Mucosa of stomach (tissue), 1 donor: ENCODE measurements at regions not wholly inside any gene's neighbourhood (a gene's known extent, or its start where the extent isn't known, plus 50 kb on each side); places are given as distances from the start of the nearest gene placed in this dataset.

Experiments used
- H3K27me3 ChIP-seq: one replicate; pipeline ENCODE4 v1.7.0; 2013; ENCODE audit warnings: mild to moderate bottlenecking, low read length; ENCODE audit not compliant: control insufficient read depth, insufficient read depth
- H3K36me3 ChIP-seq: one replicate; pipeline ENCODE4 v1.7.0; 2013; ENCODE audit warnings: low read length; ENCODE audit not compliant: control insufficient read depth, insufficient read depth
- H3K4me1 ChIP-seq: one replicate; pipeline ENCODE4 v1.7.0; 2013; ENCODE audit warnings: mild to moderate bottlenecking, low read length; ENCODE audit not compliant: control insufficient read depth, insufficient read depth
- H3K4me3 ChIP-seq: one replicate; pipeline ENCODE4 v1.7.0; 2013; ENCODE audit warnings: low read length
- H3K9ac ChIP-seq: one replicate; pipeline ENCODE4 v1.7.0; 2013; ENCODE audit warnings: mild to moderate bottlenecking, low read length, moderate library complexity
- H3K9me3 ChIP-seq: one replicate; pipeline ENCODE4 v1.7.0; 2013; ENCODE audit warnings: mild to moderate bottlenecking, low read length, moderate library complexity; ENCODE audit not compliant: control insufficient read depth
- donor health status: Pancreatic carcinoma.

- H3K36me3 ChIP-seq, result no peaks in the 10 kb centered on the region
- no peaks in the 10 kb centered on the region for H3K4me1 ChIP-seq
- H3K27me3 ChIP-seq, result no peaks in the 10 kb centered on the region
- H3K9ac ChIP-seq, result no peak overlapping the region
- H3K4me3 ChIP-seq, result no peak overlapping the region
- H3K9me3 ChIP-seq, result no peaks in the 10 kb centered on the region
Observed at GRCh38 chr16:86791287-86792035, 213.1 kb downstream of the FOXL1 start.

GRCh38 chr16:86794216-86794864, 216.0 kb downstream of the FOXL1 start:
- Histone ChIP-seq H3K27me3 (peaks cover 6% of the 10 kb centered on the region), H3K4me1 (no peaks in the 10 kb centered on the region), H3K9me3 (no peaks in the 10 kb centered on the region), H3K36me3 (no peaks in the 10 kb centered on the region), H3K9ac (no peak overlapping the region), H3K4me3 (no peak overlapping the region)

- Histone ChIP-seq H3K4me1 (no peaks in the 10 kb centered on the region), H3K36me3 (no peaks in the 10 kb centered on the region), H3K9ac (no peak overlapping the region), H3K27me3 (peaks cover 6% of the 10 kb centered on the region), H3K4me3 (no peak overlapping the region), H3K9me3 (no peaks in the 10 kb centered on the region)
Observed at GRCh38 chr16:86797700-86798099, 219.4 kb downstream of the FOXL1 start.

GRCh38 chr16:86798247-86799041, 220.1 kb downstream of the FOXL1 start:
- H3K4me1 ChIP-seq, result no peaks in the 10 kb centered on the region
- H3K4me3 ChIP-seq, result no peak overlapping the region
- H3K9me3 ChIP-seq, result no peaks in the 10 kb centered on the region
- H3K36me3 ChIP-seq, result no peaks in the 10 kb centered on the region
- H3K27me3 ChIP-seq, result peaks cover 6% of the 10 kb centered on the region
- H3K9ac ChIP-seq, result no peak overlapping the region

GRCh38 chr16:86799367-86799766, 221.0 kb downstream of the FOXL1 start:
- peaks cover 6% of the 10 kb centered on the region for H3K27me3 ChIP-seq
- no peaks in the 10 kb centered on the region for H3K36me3 ChIP-seq
- no peak overlapping the region for H3K4me3 ChIP-seq
- no peaks in the 10 kb centered on the region for H3K9me3 ChIP-seq
- no peak overlapping the region for H3K9ac ChIP-seq
- H3K4me1 ChIP-seq, result no peaks in the 10 kb centered on the region

GRCh38 chr16:86800894-86801293, 222.5 kb downstream of the FOXL1 start:
- peaks cover 6% of the 10 kb centered on the region for H3K27me3 ChIP-seq
- H3K4me1 ChIP-seq, result no peaks in the 10 kb centered on the region
- no peaks in the 10 kb centered on the region for H3K9me3 ChIP-seq
- no peaks in the 10 kb centered on the region for H3K36me3 ChIP-seq
- no peak overlapping the region for H3K9ac ChIP-seq
- no peak overlapping the region for H3K4me3 ChIP-seq

GRCh38 chr16:86802013-86802412, 223.7 kb downstream of the FOXL1 start:
- Histone ChIP-seq H3K36me3 (no peaks in the 10 kb centered on the region), H3K27me3 (peaks cover 15% of the 10 kb centered on the region), H3K4me1 (no peaks in the 10 kb centered on the region)

GRCh38 chr16:86805188-86805587, 226.8 kb downstream of the FOXL1 start:
- Histone ChIP-seq H3K4me1 (no peaks in the 10 kb centered on the region), H3K9me3 (no peaks in the 10 kb centered on the region), H3K4me3 (no peak overlapping the region), H3K36me3 (no peaks in the 10 kb centered on the region), H3K9ac (no peak overlapping the region), H3K27me3 (peaks cover 20% of the 10 kb centered on the region)

More at GRCh38 chr16:86802013-86802412, 223.7 kb downstream of the FOXL1 start:
- no peaks in the 10 kb centered on the region for H3K9me3 ChIP-seq
- H3K4me3 ChIP-seq, result no peak overlapping the region
- no peak overlapping the region for H3K9ac ChIP-seq

- Histone ChIP-seq H3K27me3 (peaks cover 20% of the 10 kb centered on the region), H3K36me3 (no peaks in the 10 kb centered on the region), H3K9ac (no peak overlapping the region), H3K4me1 (no peaks in the 10 kb centered on the region), H3K4me3 (no peak overlapping the region), H3K9me3 (no peaks in the 10 kb centered on the region)
Observed at GRCh38 chr16:86806181-86806837, 228.0 kb downstream of the FOXL1 start.

GRCh38 chr16:86806838-86807351, 228.5 kb downstream of the FOXL1 start:
- H3K27me3 ChIP-seq, result peaks cover 20% of the 10 kb centered on the region
- H3K36me3 ChIP-seq, result no peaks in the 10 kb centered on the region
- H3K4me3 ChIP-seq, result no peak overlapping the region
- no peak overlapping the region for H3K9ac ChIP-seq
- H3K4me1 ChIP-seq, result no peaks in the 10 kb centered on the region
- H3K9me3 ChIP-seq, result no peaks in the 10 kb centered on the region

GRCh38 chr16:86808863-86809444, 230.6 kb downstream of the FOXL1 start:
- Histone ChIP-seq H3K27me3 (peaks cover 20% of the 10 kb centered on the region), H3K4me3 (no peak overlapping the region), H3K36me3 (no peaks in the 10 kb centered on the region), H3K4me1 (no peaks in the 10 kb centered on the region), H3K9me3 (no peaks in the 10 kb centered on the region), H3K9ac (no peak overlapping the region)
